ENCODE measurements at regions not wholly inside any gene's neighbourhood (a gene's known extent, or its start where the extent isn't known, plus 50 kb on each side); places are given as distances from the start of the nearest gene placed in this dataset.

- TF ChIP-seq, protein P1, sequence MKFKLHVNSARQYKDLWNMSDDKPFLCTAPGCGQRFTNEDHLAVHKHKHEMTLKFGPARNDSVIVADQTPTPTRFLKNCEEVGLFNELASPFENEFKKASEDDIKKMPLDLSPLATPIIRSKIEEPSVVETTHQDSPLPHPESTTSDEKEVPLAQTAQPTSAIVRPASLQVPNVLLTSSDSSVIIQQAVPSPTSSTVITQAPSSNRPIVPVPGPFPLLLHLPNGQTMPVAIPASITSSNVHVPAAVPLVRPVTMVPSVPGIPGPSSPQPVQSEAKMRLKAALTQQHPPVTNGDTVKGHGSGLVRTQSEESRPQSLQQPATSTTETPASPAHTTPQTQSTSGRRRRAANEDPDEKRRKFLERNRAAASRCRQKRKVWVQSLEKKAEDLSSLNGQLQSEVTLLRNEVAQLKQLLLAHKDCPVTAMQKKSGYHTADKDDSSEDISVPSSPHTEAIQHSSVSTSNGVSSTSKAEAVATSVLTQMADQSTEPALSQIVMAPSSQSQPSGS (CRISPR knock-in tag; IDR thresholded peaks at IDR 0.05; ENCODE audit: borderline replicate concordance, low read depth) = no peak
- no peak for TF ChIP-seq SMAD4 (CRISPR knock-in tag; IDR thresholded peaks at IDR 0.05)
- no peak for TF ChIP-seq NR3C1 (CRISPR knock-in tag; conservative IDR thresholded peaks at IDR 0.05; ENCODE audit: low read depth)
- TF ChIP-seq, protein P2, sequence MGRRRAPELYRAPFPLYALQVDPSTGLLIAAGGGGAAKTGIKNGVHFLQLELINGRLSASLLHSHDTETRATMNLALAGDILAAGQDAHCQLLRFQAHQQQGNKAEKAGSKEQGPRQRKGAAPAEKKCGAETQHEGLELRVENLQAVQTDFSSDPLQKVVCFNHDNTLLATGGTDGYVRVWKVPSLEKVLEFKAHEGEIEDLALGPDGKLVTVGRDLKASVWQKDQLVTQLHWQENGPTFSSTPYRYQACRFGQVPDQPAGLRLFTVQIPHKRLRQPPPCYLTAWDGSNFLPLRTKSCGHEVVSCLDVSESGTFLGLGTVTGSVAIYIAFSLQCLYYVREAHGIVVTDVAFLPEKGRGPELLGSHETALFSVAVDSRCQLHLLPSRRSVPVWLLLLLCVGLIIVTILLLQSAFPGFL (CRISPR knock-in tag; IDR thresholded peaks at IDR 0.05; ENCODE audit: borderline replicate concordance) = no peak
- TF ChIP-seq CTCF (IDR thresholded peaks at IDR 0.05) = no peak
- no peak for TF ChIP-seq EMX1 (CRISPR knock-in tag; IDR thresholded peaks at IDR 0.05)
- no peak for TF ChIP-seq ZNF263 (CRISPR knock-in tag; IDR thresholded peaks at IDR 0.05; ENCODE audit: low read depth)
Observed at GRCh38 chr13:59495299-59495698, 668.4 kb downstream of the DIAPH3 start.

Data from WTC11 (cell line).